HL-60 (cell line): ENCODE measurements at regions not wholly inside any gene's neighbourhood (a gene's known extent, or its start where the extent isn't known, plus 50 kb on each side); places are given as distances from the start of the nearest gene placed in this dataset.

ENCODE experiments used
- DNase-seq, 2 experiments: peaks; one replicate each; pipeline ENCODE4 v3.0.0-alpha.2; 2010 to 2020; ENCODE audit warnings: low read depth in 1 of 2, low spot score in 1 of 2
- H3K27ac ChIP-seq: fragments of 250-450 bp; sonication (Bioruptor Pico); replicated peaks from 2 replicates; pipeline ENCODE4 v1.5.1; 2020; ENCODE audit warnings: mild to moderate bottlenecking, moderate library complexity
- H3K27me3 ChIP-seq: fragments of 250-450 bp; sonication (Bioruptor Pico); 2 replicates; pipeline ENCODE4 v1.5.1; 2021; ENCODE audit warnings: mild to moderate bottlenecking, moderate library complexity; ENCODE audit not compliant: insufficient read depth, poor library complexity, severe bottlenecking
- H3K4me3 ChIP-seq: replicated peaks from 2 replicates; pipeline ENCODE4 v1.5.1; 2011; ENCODE audit warnings: mild to moderate bottlenecking, control low read depth, low read length; ENCODE audit not compliant: insufficient read depth
- CTCF ChIP-seq: IDR thresholded peaks from one replicate; pipeline ENCODE4 v1.5.1; 2011; ENCODE audit warnings: low read length, control low read depth, inconsistent platforms; ENCODE audit not compliant: insufficient read depth
- GABPA ChIP-seq: IDR thresholded peaks from 2 replicates; pipeline ENCODE4 v1.6.1; 2012; ENCODE audit warnings: low read depth
- POLR2AphosphoS5 ChIP-seq: IDR thresholded peaks from 2 replicates; pipeline ENCODE4 v1.6.1; 2012; ENCODE audit warnings: low read depth
- REST ChIP-seq: IDR thresholded peaks from 2 replicates; pipeline ENCODE4 v1.6.1; 2012; ENCODE audit warnings: low read depth; ENCODE audit not compliant: insufficient replicate concordance
- SPI1 ChIP-seq: IDR thresholded peaks from 2 replicates; pipeline ENCODE4 v1.6.1; 2012; ENCODE audit warnings: low read depth, mild to moderate bottlenecking, borderline replicate concordance

- DNase-seq = no peak
- TF ChIP-seq SPI1 = no peak
- no peak for TF ChIP-seq CTCF
- TF ChIP-seq POLR2AphosphoS5 = no peak
- TF ChIP-seq GABPA = no peak
- TF ChIP-seq REST = no peak
- no peaks in the 10 kb centered on the region for H3K27me3 ChIP-seq
- H3K27ac ChIP-seq = no peak overlapping the region
- H3K4me3 ChIP-seq = no peak overlapping the region
Observed at GRCh38 chr4:165774326-165774725, 98.7 kb upstream of the TLL1 start.

- Histone ChIP-seq H3K4me3 (no peak overlapping the region), H3K27me3 (no peaks in the 10 kb centered on the region), H3K27ac (no peak overlapping the region)
- DNase-seq = no peak
- no peak for TF ChIP-seq SPI1
- TF ChIP-seq POLR2AphosphoS5 = no peak
- no peak for TF ChIP-seq REST
- TF ChIP-seq CTCF = no peak
- TF ChIP-seq GABPA = no peak
Observed at GRCh38 chr4:165779950-165780670, 92.9 kb upstream of the TLL1 start.

- no peak for TF ChIP-seq POLR2AphosphoS5
- TF ChIP-seq CTCF = no peak
- TF ChIP-seq SPI1 = no peak
- TF ChIP-seq GABPA = no peak
- no peak for TF ChIP-seq REST
- no peak for DNase-seq
- no peak overlapping the region for H3K27ac ChIP-seq
- H3K4me3 ChIP-seq = no peak overlapping the region
- no peaks in the 10 kb centered on the region for H3K27me3 ChIP-seq
Observed at GRCh38 chr4:165780735-165781134, 92.3 kb upstream of the TLL1 start.
